NCI-H2227 (cell line): ENCODE measurements at regions not wholly inside any gene's neighbourhood (a gene's known extent, or its start where the extent isn't known, plus 50 kb on each side); places are given as distances from the start of the nearest gene placed in this dataset.

Experiments
- DNase-seq: peaks from one replicate; lab custom pipeline; 2025; ENCODE audit not compliant: unreplicated experiment; lab: John Stamatoyannopoulos, UW

DNA sequence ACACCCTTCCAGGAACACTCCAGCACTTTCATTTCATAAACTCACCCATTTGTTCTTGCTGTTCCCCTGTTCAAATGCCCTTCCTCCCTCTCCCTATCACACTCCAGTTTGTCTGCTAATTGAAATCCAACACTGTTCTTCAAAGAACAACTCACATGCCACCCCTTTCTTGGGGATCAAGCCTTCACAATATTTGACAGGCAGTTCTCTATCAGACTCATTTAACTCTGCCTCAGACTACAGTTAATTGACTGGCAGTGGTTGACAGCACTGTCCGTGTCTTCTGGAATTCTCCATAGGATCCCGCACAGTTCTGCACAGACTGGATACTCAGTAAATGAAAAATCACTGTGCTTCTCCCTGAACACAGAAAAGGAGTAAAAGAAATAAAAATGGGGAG, 87.8 kb downstream of the PMP22 start:
- DNase-seq: no peak

DNA sequence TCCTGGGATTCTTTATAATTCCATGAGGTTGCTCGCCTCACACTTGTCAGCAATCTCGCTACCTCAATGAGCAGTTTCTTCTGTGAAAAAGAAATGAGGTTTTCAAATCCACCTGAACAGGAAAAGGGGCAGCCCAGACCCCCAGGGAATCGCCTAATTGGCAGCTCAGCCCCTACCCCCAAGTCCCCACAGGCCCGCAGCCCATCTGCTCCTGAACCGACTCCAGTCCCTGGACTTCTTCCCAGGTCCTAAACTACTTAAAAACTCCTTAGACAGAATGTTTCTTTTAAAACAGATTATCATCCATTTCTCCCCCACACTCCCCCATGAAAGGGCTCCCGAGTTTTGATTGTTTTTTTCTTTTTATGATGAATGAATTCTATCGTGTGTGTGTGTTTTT, 89.8 kb downstream of the PMP22 start:
- DNase-seq: no peak

DNA sequence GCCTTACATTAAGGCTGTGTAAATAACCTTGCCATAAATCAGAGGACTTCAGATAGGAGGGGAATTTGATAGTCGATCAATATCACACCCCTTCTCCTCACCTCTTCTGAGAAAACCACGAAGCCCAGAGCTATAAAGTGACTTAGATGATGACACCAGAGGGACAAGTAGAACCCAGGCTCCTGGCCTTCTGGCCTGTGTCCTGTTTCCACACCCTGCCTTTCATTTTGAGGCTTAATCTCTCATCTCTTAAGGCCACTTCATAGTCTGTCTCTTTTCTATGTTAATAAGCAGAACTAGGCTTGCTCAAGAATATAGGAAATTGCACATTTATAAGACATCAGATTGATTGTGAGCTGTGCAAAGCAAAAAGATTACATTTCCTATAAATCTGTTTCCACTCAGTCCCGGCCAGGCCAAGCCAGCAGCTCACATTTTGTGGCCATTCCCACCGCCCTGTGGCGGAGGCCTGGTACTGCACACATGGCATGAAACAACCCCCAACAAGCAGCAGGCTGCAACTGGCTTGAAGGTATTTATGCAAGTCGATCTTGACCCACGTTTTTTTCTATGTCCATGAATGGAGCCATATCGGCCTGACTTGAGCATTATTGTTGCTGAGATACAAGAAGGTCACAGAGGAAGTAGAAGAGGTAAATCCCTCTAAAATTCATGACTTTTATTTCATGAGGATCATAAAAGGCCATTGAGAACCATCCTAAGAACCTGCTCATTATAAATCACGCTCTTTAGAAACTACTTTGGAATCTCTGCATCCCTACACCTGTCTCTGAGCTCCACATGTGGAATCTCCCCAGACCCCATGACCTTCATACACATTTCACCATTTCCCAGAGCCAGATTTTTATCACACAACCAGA, 93.7 kb downstream of the PMP22 start:
- peak; percentile 3 for DNase-seq

DNA sequence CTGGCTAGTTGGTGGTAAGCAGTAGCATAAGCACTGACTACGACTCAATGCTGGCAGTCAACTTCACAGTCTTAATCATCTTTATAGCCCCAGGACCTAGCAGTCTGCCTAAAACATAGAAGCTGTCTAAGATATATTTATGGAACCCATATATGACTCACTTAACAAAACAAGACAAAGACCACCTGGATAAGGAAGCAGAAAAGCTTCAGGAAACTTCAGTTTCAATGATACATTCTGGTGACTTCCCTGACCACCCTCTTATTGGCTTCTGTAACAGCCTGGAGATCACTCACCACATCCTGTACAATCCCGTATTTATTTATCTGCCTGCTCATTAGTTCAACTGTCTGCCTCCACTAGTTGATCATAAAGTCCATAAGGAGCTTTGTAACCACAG, 95.5 kb downstream of the PMP22 start:
- no peak for DNase-seq

DNA sequence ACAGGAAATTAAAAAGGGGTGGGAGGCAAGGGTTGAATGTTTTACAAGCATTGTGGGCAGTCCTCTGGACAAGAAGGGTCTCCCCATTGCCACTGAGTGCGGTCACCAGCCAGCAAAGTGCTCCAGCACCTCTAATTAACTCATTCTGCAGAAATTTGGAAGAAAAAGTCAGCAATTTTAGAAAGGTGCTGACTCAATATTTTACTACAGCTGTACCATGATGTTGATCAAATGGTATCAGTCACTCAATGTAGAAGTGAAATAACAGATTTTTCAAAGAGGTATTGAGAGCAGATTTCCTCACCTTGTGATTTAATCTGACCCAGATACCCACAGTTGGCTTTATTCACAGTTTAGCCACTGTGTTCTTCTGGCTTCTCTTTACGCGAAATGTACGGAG, 96.7 kb downstream of the PMP22 start:
- DNase-seq: no peak

DNA sequence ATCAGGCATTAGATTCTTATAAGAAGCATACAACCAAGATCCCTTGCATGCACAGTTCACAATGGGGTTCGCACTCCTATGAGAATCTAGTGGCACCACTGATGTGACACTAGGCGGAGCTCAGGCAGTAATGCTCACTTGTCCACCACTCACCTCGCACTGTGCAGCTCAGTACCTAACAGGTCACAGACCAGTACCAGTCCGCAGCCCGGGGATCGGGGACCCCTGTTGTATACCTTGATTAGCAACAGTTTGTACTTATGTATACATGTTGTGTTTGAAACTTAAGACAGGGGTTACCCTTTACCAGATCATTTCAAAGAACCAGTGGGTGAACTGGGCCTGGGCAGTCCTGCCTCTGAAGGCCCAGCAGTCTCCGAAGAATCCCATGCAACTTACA, 103.7 kb downstream of the PMP22 start:
- no peak for DNase-seq

DNA sequence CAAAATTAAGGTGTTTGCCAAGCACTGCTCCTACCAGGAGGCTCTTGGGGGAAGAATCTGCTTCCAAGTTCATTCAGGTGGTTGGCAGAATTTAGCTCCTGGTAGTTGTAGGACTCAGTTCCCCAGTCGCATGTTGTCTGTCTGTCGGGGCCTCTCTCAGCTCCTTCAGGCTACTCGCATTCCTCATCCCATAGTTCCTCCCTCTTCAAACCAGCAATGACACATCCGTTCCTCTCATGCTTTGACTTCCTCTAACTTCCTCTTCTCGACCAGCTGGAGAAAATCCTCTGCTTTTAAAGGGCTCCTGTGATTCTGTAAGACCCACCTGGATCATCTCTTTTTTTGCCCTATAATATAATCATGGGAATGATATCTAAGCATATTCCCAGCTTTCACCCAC, 108.1 kb downstream of the PMP22 start:
- DNase-seq: no peak

DNA sequence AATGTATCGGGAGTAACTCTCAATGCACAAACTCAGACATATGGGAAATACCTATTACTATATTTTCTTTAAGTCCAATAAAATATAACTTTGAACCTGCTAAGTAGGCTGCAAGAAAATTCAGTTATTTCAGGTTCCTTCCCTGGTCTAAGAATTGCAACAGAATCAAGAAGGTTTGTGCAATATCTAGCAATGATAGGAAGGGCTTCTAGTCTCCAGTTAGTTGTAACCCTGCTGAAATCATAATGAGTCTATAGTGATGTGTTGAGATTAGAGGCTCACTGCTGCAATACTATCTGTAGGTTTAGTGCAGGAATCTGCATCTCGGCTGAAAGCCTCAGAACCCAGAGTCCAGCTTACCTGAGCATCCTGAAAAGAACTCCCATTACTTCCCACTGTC, 110.5 kb downstream of the PMP22 start:
- DNase-seq: no peak

DNA sequence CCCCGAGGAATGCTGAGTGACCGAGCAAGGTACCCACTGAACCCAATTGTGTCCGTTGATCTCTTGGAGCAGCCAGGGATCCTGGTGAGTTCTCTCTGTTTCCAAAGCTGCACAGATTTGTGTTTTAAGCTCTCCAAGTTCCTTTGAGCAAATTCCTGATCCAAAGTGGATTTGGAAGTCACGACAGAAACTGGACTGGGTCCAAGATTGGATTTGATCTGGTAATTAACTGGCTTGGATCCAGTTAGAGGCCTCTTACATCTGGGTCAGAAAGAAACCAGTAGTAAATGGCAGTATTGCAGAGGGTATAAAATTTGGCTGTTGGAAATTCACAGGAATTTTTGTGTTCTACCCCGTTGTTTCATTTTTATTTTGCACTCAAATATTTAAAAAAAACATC, 119.5 kb downstream of the PMP22 start:
- no peak for DNase-seq

DNA sequence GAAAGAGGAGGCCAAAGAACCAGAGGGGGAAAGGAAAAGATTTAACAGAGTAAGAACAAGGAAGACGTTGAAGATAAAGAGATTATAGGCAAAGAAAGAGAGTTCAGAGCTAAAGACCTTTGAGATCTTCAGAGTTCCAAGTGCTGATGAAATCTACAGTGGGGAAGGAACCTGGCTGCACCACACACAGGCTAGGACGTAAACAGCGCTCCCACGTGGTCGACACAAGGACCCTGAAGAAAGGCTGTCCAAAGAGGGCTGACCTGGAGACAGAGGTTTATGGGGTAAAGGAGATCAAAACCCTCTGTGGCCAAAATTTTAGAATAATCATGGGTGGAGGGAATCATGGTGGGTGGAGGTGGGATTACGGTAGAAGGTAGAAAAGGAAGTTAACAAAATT, 121.6 kb downstream of the PMP22 start:
- DNase-seq: no peak

DNA sequence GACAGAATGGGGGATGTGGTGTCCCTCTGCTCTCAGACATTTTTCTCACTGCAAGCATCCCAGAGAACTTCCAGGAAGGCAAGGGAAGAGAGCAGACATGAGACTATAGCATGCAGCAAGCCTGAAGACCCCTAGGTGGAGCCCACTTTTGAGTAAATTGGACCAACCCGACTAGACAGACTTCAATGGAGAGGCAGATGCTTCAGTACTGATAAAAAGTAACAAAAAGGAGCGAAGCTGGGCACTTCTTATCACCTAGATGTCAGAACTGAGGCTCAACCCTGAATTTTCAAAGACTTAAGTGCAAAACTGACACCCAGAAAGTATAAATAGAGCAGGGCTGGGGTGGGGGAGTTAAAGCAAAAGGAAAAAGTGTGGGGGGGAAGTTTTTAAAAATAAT, 130.8 kb downstream of the PMP22 start:
- DNase-seq: no peak

DNA sequence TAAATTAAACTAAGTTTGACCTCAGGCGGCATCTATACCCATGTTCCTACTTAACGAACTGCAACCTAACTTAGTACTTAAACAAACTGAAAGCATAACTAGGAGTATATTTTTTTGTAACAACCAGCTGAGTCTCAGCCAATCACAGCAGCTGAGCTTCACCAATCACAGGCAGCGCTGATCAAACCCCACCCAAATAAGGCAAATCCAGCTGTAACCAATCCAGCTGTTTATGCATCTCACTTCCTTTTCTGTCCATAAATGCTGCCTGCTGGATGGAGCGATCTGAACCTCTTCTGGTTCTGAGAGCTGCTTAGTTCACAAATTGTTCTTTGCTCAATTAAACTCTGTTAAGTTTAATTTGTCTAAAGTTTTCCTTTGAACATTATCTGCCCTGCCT, 131.3 kb downstream of the PMP22 start:
- no peak for DNase-seq

DNA sequence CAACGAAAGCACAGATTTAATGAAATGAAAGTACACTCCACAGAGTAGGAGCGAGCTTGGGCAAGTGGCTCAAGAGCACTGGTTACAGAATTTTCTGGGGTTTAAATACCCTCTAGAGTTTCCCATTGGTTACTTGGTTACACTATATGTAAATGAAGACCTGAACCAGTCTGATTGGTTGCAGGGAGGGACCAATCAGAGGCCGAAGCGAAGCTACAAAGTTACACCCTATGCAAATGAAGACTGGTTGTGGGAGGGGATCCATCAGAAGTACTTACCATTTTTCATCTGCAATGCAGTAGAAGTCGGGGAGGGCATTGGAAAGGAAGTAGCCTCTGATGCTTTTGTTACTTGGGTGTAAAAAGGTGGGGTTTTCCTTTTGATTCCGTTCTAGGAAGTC, 132.0 kb downstream of the PMP22 start:
- no peak for DNase-seq

DNA sequence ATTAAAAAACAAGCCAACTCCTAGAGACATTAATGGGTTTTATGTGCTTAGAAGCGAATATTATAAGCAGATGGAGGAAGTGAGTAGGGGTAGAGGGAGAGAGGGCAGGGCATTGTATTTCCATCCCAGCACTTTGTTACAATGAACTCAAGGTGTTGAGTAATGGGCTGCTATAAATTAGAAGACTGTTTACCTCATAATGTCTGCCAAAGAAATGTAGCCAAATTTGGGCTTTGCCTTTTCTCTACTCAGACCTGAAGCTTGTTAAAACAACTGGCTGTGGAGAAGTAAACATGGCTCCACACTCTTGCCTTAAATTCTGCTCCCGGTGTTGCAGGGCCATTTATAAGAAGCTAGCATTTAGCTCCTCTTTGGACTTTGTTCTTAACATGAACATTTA, 134.7 kb downstream of the PMP22 start:
- no peak for DNase-seq

DNA sequence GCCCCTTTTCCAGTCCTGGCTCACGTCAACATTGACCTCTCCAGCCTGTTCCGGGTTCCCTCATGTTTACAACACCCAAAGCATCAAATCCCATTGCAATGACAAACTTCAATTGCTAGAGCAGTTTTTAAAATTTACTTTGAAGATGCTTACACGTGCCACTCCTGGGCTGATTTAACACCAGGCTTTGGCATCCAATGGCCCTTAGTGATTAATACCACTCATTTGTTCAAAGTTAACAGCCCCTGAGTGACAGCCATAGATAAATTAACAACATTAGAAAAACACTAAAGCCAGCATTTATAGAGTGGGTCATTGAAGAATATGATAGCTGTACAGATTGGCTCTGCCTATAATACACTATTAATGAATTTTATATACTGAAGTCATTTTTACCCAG, 135.1 kb downstream of the PMP22 start:
- no peak for DNase-seq

DNA sequence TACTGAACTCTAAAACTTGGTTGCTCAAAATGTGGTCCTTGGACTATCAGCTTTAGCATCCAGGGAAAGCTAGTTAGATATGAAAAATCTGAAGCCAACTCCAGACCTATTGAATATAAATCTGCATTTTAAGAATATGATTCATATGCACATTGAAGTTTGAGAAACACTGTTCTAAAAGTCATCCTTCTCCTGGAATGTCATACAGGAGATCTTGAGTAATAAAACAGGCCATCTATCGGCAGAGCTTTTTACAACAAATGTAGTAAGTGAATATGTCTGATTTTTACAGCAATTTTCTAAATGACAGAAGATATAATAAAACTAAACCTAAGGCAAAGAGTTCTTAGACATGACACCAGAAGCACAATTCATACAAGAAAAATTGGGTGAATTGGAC, 140.4 kb downstream of the PMP22 start:
- DNase-seq: no peak

DNA sequence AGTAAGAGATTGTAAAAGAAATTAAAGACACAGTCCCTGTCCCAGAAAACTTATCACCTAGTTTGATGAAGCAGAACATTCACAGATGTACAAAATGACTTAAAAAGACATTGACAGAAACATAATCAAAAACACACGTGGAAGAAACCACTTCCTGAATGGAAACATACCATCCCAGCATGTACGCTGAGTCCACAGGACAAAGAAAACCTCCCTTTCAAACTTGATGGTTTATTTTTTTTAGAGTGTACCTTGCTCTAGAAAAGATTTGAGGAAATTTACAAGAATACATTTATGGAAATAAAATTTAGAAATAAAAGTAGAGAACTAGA, 140.9 kb downstream of the PMP22 start:
- DNase-seq: no peak

DNA sequence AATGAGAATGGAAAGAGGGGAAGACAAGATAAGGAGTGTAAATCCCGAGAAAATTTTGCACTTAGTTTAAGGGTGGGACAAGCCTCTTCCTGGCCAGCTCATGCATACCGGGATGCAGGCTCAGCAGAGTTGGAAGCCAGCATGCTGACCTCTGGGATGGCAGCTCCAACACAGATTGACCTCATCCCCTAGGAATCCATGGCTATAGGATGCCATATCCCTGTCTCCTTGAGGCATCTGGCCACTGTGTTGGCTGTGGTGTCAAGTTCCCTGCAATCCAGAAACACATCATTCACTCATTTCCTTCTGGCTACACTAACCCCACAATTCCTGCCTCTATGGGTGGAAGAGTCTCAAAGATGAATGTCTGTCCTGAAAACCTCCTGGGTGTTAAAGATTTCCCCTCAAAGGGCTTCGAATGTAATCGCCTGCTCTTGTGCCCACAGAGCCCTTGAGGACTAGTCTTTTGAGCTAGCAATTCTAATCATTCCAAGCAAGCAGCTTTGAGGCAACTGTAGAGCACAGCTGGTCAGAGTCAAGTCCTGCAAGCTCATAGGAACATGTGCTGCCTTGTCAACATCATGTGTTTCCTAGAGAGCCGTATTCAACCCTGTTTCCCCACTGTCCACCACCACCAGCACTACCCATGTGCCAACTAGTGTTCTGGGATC, 141.4 kb downstream of the PMP22 start:
- no peak for DNase-seq

DNA sequence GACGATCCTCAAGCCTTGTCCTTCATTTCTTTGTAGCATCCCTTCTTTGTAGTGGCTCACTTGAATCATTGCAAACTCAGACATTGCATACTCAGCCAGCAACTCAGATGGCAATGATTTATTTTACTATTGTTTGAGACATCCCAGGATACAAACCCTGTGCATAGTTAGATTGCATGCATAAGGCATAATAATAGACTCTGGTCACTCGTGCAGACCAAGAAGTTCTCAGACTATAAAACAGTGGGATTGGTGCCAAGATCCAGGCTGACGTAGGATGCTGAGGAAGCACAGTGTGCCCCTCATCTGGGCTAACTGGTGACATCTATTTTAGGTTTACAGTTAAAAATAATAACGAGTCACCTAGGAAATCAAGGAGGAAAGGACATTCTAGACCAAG, 142.3 kb downstream of the PMP22 start:
- no peak for DNase-seq

DNA sequence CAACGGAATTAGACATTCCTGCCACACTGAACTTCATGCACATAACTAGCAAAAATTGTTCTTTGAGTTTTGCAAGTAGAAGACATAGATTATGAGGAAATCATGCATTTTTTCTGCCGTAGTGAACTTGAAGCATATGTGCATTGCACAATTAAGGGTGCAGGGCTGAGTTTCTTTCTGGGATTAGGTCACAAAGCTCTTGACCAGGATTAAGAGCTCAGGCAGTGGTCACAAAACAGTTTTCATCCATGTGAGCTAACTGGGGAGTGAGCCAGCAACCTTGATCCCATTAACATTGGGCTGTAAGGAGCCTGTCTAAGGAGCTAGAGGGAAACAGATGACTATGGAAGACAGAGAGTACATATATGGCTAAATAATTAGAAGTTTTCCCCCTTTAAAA, 143.7 kb downstream of the PMP22 start:
- DNase-seq: no peak

DNA sequence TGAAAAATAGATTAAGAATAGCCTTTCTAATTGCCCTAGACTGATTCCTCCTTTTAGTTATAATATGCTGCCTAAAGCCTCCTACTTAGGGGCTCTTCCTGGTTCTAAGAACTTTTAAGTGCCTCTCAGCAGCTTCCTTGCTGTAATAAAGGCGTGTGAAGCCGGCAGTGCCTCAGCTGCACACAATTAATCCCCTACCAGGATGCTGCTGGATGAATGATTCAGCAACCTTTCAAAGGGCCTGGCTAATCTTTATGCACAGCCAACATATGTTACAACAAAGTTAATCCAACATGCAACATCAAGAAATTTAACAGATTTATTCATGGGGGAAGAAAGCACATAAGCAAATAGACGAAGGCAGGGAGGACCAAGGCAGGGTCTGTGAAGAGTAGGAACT, 145.2 kb downstream of the PMP22 start:
- no peak for DNase-seq

DNA sequence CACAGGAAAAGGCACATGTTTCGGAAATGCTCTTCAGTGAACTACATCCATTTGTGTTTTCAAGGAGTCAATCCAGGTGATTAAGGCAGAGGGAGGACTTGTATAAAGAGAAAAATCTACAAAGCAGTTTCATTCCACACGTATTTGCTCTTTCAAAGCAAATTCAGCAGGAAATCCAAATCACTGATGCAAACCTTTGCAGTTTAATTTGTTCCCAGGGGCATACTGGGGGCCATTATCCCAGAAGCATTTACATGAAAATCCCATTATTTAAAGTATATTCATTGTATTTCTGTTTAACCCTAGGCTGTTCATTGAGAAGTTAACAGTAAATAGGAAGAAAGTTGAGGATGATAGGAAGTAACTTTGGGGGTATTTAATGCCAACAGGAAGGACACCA, 147.9 kb downstream of the PMP22 start:
- no peak for DNase-seq
